Stimulated activated CD8-positive, alpha-beta memory T cell treated with anti-CD3 and anti-CD28 coated beads, Interleukin-7, amount 100 ng/mL, for 1 hour (primary cell): ENCODE measurements at regions not wholly inside any gene's neighbourhood (a gene's known extent, or its start where the extent isn't known, plus 50 kb on each side); places are given as distances from the start of the nearest gene placed in this dataset.
"Not testable (repeated sequence)": the region's sequence is repeated elsewhere in the genome, so short reads cannot be mapped to it uniquely, and the experiment has no call there.

ENCODE experiments used
- DNase-seq, 2 donors: peaks; one replicate each; pipeline ENCODE4 v3.0.0-alpha.2; 2020; ENCODE audit warnings: low read depth in 2 of 2

DNA sequence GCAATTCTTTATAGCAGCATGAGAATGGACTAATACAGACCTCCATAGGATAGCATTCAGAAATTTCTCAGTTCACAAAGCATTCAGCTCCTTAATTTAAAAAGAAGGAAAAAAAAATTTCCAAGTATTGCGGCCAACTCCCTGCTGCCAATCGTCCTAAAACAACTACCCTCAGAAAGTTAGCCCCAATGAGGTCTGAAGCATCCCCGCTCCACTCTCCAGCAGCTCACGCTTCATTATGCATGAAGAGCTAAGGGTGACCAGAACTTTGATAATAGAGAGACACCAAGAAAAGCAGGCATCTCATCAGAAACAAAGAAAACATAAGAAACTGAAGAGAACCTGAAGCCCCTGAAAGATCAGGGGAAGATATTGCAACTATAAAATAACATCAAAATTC, 172.8 kb upstream of the NUDT4 start:
- DNase-seq, result no peak

GRCh38 chr12:93205361-93205760, 172.4 kb upstream of the NUDT4 start:
- no peak for DNase-seq

DNA sequence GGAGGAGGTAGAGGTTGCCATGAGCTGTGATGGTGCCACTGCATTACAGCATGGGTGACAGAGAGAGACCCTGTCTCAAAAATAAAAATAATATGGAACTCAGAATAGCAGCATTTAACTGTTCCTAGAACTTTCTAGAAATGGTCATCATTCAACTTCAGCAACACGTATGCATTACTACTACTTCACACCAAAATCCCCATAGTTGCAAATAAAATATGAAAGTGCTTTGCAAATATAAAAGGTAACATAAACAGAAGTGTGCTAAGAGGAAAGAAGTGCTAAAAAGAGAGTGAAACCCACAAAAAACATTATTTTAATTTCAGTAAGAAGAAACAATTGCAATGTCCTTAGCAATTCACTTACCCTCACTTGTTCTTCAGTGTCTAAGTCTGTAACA, 169.7 kb upstream of the NUDT4 start:
- no peak for DNase-seq

- no peak for DNase-seq
Measured at GRCh38 chr12:93214523-93215289, 163.0 kb upstream of the NUDT4 start.

DNA sequence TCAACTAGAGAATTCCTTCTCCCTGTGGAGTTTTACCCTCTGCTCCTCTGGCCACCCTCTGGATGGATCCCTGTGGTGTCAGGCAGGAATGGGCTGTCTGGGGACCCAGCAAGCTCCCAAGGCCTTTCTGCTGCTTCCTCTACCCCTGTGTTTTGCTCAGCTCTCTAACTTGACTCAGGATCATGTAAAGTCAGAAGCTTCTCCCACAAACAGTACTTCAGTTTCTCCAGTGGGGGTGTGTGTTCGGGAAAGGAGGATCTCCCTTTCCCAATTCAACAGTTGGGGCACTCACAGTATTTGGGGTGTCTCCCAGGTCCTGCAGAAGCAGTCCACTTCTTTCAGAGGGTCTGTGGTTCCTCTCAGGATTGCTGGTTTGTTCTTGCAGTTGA, 162.4 kb upstream of the NUDT4 start:
- DNase-seq, result no peak

DNA sequence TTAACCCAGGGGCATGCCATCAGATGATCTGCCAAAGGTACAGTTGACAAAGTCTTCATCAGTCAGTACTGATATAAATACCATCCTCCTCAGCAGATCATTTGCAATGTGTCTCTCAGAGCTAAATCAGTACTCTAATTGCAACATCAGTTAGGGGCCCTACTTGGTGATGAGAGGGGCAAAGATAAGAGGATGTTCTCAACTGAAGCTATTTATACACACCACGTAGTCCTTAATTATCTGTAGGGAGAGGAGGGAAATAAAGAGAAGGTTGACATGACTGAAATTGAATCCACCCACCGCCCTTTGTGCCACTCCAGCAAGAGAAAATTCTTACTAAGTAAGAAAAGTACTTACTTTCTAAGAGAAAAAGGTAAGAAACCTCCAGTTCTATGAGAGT, 157.8 kb upstream of the NUDT4 start:
- no peak for DNase-seq

DNA sequence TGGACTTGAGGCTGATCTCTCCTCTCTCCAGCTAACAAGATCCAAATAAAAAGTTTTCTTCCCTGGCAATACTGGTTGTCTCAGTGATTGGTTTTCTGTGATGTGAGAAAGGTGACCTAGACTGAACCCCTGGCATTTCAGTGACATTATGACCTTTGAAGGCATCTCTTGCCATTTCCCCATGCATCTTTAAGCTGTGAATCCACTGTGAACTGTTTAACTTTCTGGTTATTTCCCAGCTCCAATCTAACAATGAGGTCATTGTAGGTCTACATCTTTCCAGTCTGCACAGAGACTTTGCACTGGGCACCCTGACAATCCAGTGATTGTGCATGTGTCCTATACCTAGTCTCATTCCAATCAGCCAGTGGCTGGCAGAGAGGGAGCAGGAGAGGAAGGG, 155.9 kb upstream of the NUDT4 start:
- DNase-seq, result no peak

DNA sequence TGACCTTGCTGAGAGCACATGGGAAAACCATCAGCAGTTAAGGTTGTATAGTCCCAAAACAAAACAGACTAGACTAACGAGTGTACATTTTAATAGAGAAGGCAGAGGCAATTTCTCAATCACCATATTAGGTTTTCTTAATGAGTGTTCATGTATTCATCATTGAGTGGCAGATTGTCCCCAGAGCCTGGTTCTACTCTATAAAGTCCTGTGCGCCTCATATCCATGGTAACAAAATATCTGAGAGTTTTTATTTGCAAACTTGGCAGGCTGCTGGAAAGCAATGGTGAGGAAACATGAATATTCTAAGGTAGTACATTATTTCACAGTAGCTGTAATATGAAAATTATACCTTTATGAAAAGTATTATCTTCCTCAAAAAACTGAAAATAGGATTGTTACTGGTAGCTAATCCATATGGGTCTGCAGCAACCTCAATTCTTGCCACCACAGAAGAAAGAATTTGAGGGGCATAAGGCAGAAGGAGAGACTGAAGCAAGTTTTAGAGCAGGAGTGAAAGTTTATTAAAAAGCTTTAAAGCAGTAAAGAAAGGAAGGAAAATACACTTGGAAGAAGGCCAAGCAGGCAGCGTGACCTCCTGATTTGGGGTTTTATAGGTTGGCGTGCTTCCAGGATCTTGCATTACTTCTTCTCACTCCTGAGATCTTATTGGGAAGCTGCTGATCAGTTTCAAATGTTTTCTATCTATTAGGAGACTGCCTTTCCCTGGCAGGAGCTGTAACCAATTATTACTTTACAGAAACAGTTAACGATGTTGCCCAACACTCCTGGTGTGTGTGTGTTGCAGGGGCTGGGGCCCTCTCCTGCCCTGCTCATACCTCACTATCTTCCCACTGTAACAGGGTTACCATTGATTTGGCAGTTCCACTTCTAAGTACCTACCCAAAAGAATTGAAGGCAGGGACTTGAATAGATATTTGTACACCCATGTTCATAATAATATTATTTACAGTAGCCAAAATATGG, 154.0 kb upstream of the NUDT4 start:
- no peak for DNase-seq

- DNase-seq, result no peak
Measured at GRCh38 chr12:93225094-93225493, 152.6 kb upstream of the NUDT4 start.

- no peak for DNase-seq
Measured at GRCh38 chr12:93226361-93226760, 151.4 kb upstream of the NUDT4 start.

DNA sequence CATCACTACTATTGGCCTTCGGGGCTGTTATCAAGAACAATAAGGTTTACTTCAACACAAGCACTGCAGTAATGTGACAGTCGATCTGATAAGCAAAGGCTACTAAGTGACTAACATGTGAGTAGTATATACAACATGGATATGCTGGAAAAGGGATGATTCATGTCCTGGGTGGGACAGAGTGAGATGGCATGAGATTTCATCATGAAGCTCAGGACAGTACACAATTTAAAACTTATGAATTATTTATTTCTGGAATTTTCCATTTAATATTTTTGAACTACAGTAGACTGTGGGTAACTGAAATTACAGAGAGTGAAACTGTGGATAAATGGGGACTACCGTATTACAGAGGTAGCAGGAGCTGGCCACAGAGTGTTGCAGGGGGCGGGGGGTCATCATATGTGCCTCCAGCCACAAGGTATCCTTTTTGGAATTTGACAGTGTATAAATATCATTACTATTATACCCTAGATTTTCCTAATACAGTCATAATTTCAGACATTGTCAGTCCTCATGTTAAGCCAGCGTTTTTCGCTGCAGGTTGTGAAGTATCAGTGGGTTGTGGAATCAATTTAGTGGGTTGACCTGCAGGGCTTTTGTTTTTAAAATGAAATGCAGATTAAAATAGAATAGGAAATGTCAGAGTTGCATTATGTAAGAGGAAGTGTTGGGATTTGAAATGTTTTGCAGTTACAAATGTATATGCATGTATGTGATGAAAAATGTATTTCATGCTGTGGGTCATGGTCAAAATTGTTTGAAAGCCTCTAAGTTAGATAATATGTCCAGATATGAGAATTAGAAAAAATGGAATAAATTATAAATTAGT, 148.0 kb upstream of the NUDT4 start:
- DNase-seq, result no peak

- no peak for DNase-seq
Measured at GRCh38 chr12:93230326-93230720, 147.4 kb upstream of the NUDT4 start.

- no peak for DNase-seq
Measured at GRCh38 chr12:93231938-93232337, 145.8 kb upstream of the NUDT4 start.

DNA sequence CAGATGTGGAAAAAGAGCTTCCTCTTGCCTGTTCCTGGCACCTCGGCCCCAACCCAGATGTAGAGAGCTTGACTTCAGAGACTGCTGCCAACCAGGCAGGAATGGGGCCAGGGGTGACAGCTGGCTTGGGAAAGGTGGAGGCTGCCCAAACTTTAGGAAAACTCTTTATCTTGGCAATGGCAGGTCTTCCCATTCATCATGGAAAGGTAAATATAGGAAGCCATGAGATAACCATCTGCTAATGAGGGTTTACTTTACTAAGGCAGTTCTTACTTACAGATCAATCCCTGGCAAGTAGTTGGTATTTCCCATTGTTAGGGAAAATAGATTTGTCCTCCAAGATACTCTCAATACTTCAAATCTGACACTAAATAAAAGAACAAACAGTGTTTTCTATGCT, 143.1 kb upstream of the NUDT4 start:
- no peak for DNase-seq

GRCh38 chr12:93235881-93236280, 141.8 kb upstream of the NUDT4 start:
- no peak for DNase-seq

GRCh38 chr12:93237235-93237915, 140.3 kb upstream of the NUDT4 start:
- DNase-seq, result no peak

DNA sequence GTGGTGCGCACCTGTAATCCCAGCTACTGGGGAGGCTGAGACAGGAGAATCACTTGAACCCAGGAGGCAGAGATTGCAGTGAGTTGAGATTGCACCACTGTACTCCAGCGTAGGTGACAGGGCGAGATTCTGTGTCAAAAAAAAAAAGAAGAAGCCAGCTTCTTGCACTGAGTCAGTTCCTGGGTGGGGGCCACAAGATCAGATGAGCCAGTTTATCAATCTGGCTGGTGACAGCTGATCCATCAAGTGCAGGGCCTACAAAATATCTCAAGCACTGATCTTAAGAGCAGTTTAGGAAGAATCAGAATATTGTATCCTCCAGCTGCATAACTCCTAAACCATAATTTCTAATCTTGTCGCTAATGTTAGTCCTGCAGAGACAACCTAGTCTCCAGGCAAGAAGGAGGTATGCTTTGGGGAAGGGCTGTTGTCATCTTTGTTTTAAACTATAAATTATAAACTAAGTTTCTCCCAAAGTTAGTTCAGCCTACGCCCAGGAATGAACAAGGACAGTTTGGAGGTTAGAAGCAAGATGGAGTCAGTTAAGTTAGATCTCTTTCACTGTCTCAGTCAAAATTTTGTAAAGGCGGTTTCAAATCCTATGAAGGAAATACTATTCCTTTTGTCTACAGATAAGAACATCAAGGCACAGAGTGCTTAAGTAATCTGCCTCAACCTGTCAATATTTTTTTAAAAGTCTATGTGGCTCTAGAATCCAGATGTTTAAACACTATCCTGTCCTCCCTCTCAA, 139.0 kb upstream of the NUDT4 start:
- DNase-seq, result not testable (repeated sequence)

GRCh38 chr12:93239789-93240188, 137.9 kb upstream of the NUDT4 start:
- DNase-seq, result not testable (repeated sequence)

DNA sequence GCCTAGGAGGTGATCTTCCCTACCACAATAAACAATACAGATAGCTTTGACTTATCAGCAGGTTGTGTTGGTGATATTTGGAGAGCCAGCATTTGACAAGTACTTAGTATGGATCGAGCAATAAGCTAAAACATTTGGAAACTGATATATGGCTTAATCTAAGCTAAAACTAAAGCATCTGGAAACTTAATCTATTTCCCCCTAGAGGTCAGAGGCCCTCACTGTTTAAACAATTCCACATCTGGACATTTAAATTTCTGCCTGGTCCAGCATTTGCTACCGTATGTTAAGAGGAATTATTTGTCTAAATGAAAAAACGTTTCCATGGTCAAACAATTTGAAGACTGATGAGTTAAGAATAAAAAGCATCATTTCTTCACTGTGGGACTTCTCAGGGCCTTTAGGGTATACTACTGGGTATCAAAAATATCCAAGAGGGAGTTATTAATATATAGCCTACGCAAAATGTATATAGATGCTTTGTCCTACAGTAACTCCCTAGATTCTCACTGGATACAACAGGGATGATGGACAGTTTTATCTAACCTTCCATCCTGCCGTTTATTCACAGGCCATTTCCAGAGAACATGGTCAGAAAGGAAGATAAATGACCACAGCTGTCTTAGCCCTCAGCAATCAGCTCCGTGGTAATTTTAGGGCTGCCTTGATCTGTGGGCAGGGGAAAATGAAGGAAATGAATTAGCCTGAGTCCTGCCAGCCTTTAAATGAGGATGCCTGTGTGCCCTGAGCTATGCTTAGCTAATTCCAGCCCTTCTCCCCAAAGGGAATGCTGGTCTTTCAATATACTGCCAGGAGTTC, 135.4 kb upstream of the NUDT4 start:
- no peak for DNase-seq

- no peak for DNase-seq
Measured at GRCh38 chr12:93243382-93243688, 134.4 kb upstream of the NUDT4 start.
